ENCODE measurements at regions not wholly inside any gene's neighbourhood (a gene's known extent, or its start where the extent isn't known, plus 50 kb on each side); places are given as distances from the start of the nearest gene placed in this dataset.

DNA sequence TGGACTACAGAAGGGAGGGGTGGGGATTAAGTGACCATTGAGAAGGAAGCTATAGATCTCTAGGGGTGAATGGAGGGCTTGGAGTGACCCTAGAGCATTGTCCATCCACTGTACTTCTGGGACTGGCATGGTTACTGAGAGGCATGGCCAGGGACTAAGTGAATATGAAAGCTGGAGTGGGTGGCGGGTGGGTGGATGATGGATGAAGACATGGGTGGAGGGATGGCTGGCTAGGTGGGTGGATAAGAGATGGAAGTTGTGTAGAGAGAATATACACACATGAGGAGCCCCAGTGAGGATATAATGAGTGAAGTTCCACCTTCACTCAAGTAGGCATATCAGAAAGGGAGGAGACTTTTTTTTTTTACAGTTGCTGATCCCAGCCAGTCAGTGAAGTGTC, 65.5 kb upstream of the NRXN3 start:
- Histone ChIP-seq H3K4me1 (ENCODE audit: insufficient read depth, low read length, poor library complexity, severe bottlenecking) (no peaks in the 10 kb centered on the region), H3K4me3 (ENCODE audit: low read depth, low read length, poor library complexity, severe bottlenecking) (no peak overlapping the region), H3K9me3 (ENCODE audit: low read depth, low read length, poor library complexity, severe bottlenecking) (no peaks in the 10 kb centered on the region), H3K36me3 (ENCODE audit: insufficient read depth, low read length, poor library complexity, severe bottlenecking) (no peaks in the 10 kb centered on the region), H3K27ac (ENCODE audit: low read depth, low read length, poor library complexity, severe bottlenecking) (no peak overlapping the region), H3K27me3 (replicated peaks; ENCODE audit: insufficient read depth, low read depth, low read length, poor library complexity) (peaks cover 10% of the 10 kb centered on the region)
- intact Hi-C loops (cut with micrococcal nuclease; ENCODE audit: unreplicated experiment), result no loop called here
- TF ChIP-seq CTCF (conservative IDR thresholded peaks at IDR 0.05; ENCODE audit: low read depth, low read length) (no peak), EZH2 (IDR thresholded peaks at IDR 0.05; ENCODE audit: borderline replicate concordance, low read depth, low read length, poor library complexity, severe bottlenecking) (no peak)
- no peak for DNase-seq (ENCODE audit: low spot score)
- BruUV-seq (replicated peaks), result no TSS peak
- ChIA-PET POLR2A (ENCODE audit: low non-redundant PET) (no interaction called here), CTCF (no interaction called here)

DNA sequence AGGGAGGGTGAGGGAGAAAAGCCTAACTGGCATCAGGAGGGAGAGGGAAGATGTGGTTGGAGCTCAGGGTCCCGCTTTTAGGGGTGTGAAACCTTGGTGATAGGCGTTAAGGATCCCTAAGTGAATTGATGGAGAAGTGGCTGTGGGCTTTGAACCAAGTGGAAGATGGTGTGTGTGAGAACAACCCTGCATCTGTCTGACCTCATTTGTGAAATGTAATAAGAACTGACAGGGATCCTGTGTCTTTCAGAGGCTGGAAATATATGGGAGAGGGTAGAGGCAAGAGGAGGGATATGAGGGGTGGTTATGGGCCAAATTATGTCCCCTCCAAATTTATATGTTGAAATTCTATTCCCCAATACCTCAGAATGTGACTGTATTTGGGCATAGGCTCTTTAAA, 63.8 kb upstream of the NRXN3 start:
- Histone ChIP-seq H3K4me3 (ENCODE audit: low read depth, low read length, poor library complexity, severe bottlenecking) (no peak overlapping the region), H3K27ac (ENCODE audit: low read depth, low read length, poor library complexity, severe bottlenecking) (no peak overlapping the region), H3K9me3 (ENCODE audit: low read depth, low read length, poor library complexity, severe bottlenecking) (no peaks in the 10 kb centered on the region), H3K4me1 (ENCODE audit: insufficient read depth, low read length, poor library complexity, severe bottlenecking) (no peaks in the 10 kb centered on the region), H3K27me3 (replicated peaks; ENCODE audit: insufficient read depth, low read depth, low read length, poor library complexity) (peaks cover 10% of the 10 kb centered on the region), H3K36me3 (ENCODE audit: insufficient read depth, low read length, poor library complexity, severe bottlenecking) (no peaks in the 10 kb centered on the region)
- CTCF ChIA-PET, result no interaction called here
- intact Hi-C loops (cut with micrococcal nuclease; ENCODE audit: unreplicated experiment), result no loop called here
- no peak for DNase-seq (ENCODE audit: low spot score)
- TF ChIP-seq EZH2 (IDR thresholded peaks at IDR 0.05; ENCODE audit: borderline replicate concordance, low read depth, low read length, poor library complexity, severe bottlenecking) (no peak), CTCF (conservative IDR thresholded peaks at IDR 0.05; ENCODE audit: low read depth, low read length) (no peak)
- POLR2A ChIA-PET (ENCODE audit: low non-redundant PET), result no interaction called here
- BruUV-seq (replicated peaks), result no TSS peak

DNA sequence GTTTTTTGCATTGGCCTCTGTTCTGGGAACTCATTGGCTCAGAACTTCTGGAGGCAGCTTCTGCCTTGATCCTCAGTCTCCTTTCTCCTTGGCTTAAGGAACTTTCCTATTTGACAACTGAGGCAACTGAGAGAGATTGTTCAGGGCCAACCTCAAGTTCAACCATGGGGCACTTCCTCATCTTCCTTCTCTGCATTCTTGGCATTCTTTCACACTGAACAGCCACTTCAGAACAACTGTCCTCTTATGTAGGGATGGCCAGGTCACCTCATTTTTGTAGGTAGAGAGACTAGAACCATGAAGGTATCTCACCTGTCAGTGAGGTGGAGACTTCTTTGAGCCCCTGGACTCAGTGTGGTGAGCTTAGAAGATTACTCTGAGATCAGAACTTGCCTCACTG, 63.0 kb upstream of the NRXN3 start:
- Histone ChIP-seq H3K4me3 (ENCODE audit: low read depth, low read length, poor library complexity, severe bottlenecking) (no peak overlapping the region), H3K27me3 (replicated peaks; ENCODE audit: insufficient read depth, low read depth, low read length, poor library complexity) (peaks cover 10% of the 10 kb centered on the region), H3K36me3 (ENCODE audit: insufficient read depth, low read length, poor library complexity, severe bottlenecking) (no peaks in the 10 kb centered on the region), H3K27ac (ENCODE audit: low read depth, low read length, poor library complexity, severe bottlenecking) (no peak overlapping the region), H3K4me1 (ENCODE audit: insufficient read depth, low read length, poor library complexity, severe bottlenecking) (no peaks in the 10 kb centered on the region), H3K9me3 (ENCODE audit: low read depth, low read length, poor library complexity, severe bottlenecking) (no peaks in the 10 kb centered on the region)
- ChIA-PET CTCF (no interaction called here), POLR2A (ENCODE audit: low non-redundant PET) (no interaction called here)
- intact Hi-C loops (cut with micrococcal nuclease; ENCODE audit: unreplicated experiment), result no loop called here
- no peak for DNase-seq (ENCODE audit: low spot score)
- no peak for TF ChIP-seq EZH2 (IDR thresholded peaks at IDR 0.05; ENCODE audit: borderline replicate concordance, low read depth, low read length, poor library complexity, severe bottlenecking)
- TF ChIP-seq CTCF (conservative IDR thresholded peaks at IDR 0.05; ENCODE audit: low read depth, low read length), result no peak
- BruUV-seq (replicated peaks), result no TSS peak

Measured in A673 (cell line).